ENCODE measurements at regions not wholly inside any gene's neighbourhood (a gene's known extent, or its start where the extent isn't known, plus 50 kb on each side); places are given as distances from the start of the nearest gene placed in this dataset.
"Not testable (repeated sequence)": the region's sequence is repeated elsewhere in the genome, so short reads cannot be mapped to it uniquely, and the experiment has no call there.

- DNase-seq (ENCODE audit: low spot score) = no peak
Measured at GRCh38 chr15:79659691-79660090, 227.6 kb downstream of the MINAR1 start.

GRCh38 chr15:79661411-79661810, 229.3 kb downstream of the MINAR1 start:
- DNase-seq (ENCODE audit: low spot score) = no peak

- DNase-seq (ENCODE audit: low spot score) = peak; percentile 25
Measured at GRCh38 chr15:79673416-79674123, 223.2 kb downstream of the MTHFS start.

- no peak for DNase-seq (ENCODE audit: low spot score)
Measured at GRCh38 chr15:79674124-79674465, 222.7 kb downstream of the MTHFS start.

- no peak for DNase-seq (ENCODE audit: low spot score)
Measured at GRCh38 chr15:79675982-79676381, 220.8 kb downstream of the MTHFS start.

GRCh38 chr15:79676621-79677020, 220.2 kb downstream of the MTHFS start:
- no peak for DNase-seq (ENCODE audit: low spot score)

- no peak for DNase-seq (ENCODE audit: low spot score)
Measured at GRCh38 chr15:79677241-79677640, 219.6 kb downstream of the MTHFS start.

GRCh38 chr15:79678032-79678701, 218.6 kb downstream of the MTHFS start:
- DNase-seq (ENCODE audit: low spot score) = no peak

- DNase-seq (ENCODE audit: low spot score) = no peak
Measured at GRCh38 chr15:79680720-79681119, 216.1 kb downstream of the MTHFS start.

GRCh38 chr15:79682285-79682684, 214.5 kb downstream of the MTHFS start:
- DNase-seq (ENCODE audit: low spot score) = peak; percentile 5

- DNase-seq (ENCODE audit: low spot score) = no peak
Measured at GRCh38 chr15:79682851-79683288, 213.9 kb downstream of the MTHFS start.

- DNase-seq (ENCODE audit: low spot score) = no peak
Measured at GRCh38 chr15:79689030-79689429, 207.8 kb downstream of the MTHFS start.

- DNase-seq (ENCODE audit: low spot score) = no peak
Measured at GRCh38 chr15:79700951-79701480, 195.8 kb downstream of the MTHFS start.

GRCh38 chr15:79702621-79703020, 194.2 kb downstream of the MTHFS start:
- DNase-seq (ENCODE audit: low spot score) = no peak

GRCh38 chr15:79721256-79721655, 175.6 kb downstream of the MTHFS start:
- no peak for DNase-seq (ENCODE audit: low spot score)

GRCh38 chr15:79724312-79724711, 172.5 kb downstream of the MTHFS start:
- no peak for DNase-seq (ENCODE audit: low spot score)

GRCh38 chr15:79724804-79725203, 172.0 kb downstream of the MTHFS start:
- DNase-seq (ENCODE audit: low spot score) = no peak

- DNase-seq (ENCODE audit: low spot score) = no peak
Measured at GRCh38 chr15:79728867-79729266, 167.9 kb downstream of the MTHFS start.

GRCh38 chr15:79736435-79737000, 160.3 kb downstream of the MTHFS start:
- no peak for DNase-seq (ENCODE audit: low spot score)

- DNase-seq (ENCODE audit: low spot score) = no peak
Measured at GRCh38 chr15:79738143-79738542, 158.7 kb downstream of the MTHFS start.

GRCh38 chr15:79740561-79740960, 156.3 kb downstream of the MTHFS start:
- no peak for DNase-seq (ENCODE audit: low spot score)

- no peak for DNase-seq (ENCODE audit: low spot score)
Measured at GRCh38 chr15:79743032-79743431, 153.8 kb downstream of the MTHFS start.

- not testable (repeated sequence) for DNase-seq (ENCODE audit: low spot score)
Measured at GRCh38 chr15:79744485-79744884, 152.3 kb downstream of the MTHFS start.

Measured in cerebellar cortex (tissue), 1 donor.